ENCODE measurements at regions not wholly inside any gene's neighbourhood (a gene's known extent, or its start where the extent isn't known, plus 50 kb on each side); places are given as distances from the start of the nearest gene placed in this dataset.

GRCh38 chr2:173806761-173807160, 158.4 kb downstream of the SP3 start:
- H3K4me1 Mint-ChIP-seq (ENCODE audit: unreplicated experiment) = peaks cover 3% of the 10 kb centered on the region
- H3K36me3 Mint-ChIP-seq (ENCODE audit: low read depth, unreplicated experiment) = no peaks in the 10 kb centered on the region
- peaks cover 1% of the 10 kb centered on the region for H3K27me3 Mint-ChIP-seq (ENCODE audit: unreplicated experiment)
- no peak overlapping the region for H3K27ac Mint-ChIP-seq (ENCODE audit: unreplicated experiment)
- no peak for DNase-seq (ENCODE audit: low spot score)
- TF ChIP-seq, protein P1, sequence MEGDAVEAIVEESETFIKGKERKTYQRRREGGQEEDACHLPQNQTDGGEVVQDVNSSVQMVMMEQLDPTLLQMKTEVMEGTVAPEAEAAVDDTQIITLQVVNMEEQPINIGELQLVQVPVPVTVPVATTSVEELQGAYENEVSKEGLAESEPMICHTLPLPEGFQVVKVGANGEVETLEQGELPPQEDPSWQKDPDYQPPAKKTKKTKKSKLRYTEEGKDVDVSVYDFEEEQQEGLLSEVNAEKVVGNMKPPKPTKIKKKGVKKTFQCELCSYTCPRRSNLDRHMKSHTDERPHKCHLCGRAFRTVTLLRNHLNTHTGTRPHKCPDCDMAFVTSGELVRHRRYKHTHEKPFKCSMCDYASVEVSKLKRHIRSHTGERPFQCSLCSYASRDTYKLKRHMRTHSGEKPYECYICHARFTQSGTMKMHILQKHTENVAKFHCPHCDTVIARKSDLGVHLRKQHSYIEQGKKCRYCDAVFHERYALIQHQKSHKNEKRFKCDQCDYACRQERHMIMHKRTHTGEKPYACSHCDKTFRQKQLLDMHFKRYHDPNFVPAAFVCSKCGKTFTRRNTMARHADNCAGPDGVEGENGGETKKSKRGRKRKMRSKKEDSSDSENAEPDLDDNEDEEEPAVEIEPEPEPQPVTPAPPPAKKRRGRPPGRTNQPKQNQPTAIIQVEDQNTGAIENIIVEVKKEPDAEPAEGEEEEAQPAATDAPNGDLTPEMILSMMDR (IDR thresholded peaks at IDR 0.05; ENCODE audit: unreplicated experiment) = no peak
- H3K9me3 Mint-ChIP-seq (ENCODE audit: unreplicated experiment) = no peaks in the 10 kb centered on the region
- no peak overlapping the region for H3K4me3 Mint-ChIP-seq (ENCODE audit: unreplicated experiment)

DNA sequence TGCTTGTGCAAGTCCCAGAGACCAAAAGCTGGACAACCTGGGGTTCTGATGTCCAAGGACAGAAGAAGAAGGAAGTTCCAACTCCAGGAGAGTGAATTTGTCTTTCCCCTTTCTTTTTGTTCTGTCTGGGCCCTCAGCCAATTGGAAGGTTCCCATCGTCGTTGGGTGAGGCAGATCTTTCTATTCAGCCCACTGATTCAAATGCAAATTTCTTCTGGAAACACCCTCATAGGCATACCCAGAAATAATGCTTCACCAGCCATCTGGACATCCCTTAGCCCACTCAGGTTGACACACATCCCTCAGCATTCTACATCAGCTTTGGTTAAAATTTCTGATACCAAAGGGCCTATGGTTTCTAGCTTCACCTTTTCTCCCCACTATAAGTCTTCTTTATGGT, 156.5 kb downstream of the SP3 start:
- no peaks in the 10 kb centered on the region for H3K9me3 Mint-ChIP-seq (ENCODE audit: unreplicated experiment)
- no peak overlapping the region for H3K27ac Mint-ChIP-seq (ENCODE audit: unreplicated experiment)
- no peak overlapping the region for H3K4me3 Mint-ChIP-seq (ENCODE audit: unreplicated experiment)
- H3K4me1 Mint-ChIP-seq (ENCODE audit: unreplicated experiment) = no peaks in the 10 kb centered on the region
- TF ChIP-seq, protein P1 (IDR thresholded peaks at IDR 0.05; ENCODE audit: unreplicated experiment) = no peak
- DNase-seq (ENCODE audit: low spot score) = no peak
- H3K36me3 Mint-ChIP-seq (ENCODE audit: low read depth, unreplicated experiment) = no peaks in the 10 kb centered on the region
- peaks cover 1% of the 10 kb centered on the region for H3K27me3 Mint-ChIP-seq (ENCODE audit: unreplicated experiment)

DNA sequence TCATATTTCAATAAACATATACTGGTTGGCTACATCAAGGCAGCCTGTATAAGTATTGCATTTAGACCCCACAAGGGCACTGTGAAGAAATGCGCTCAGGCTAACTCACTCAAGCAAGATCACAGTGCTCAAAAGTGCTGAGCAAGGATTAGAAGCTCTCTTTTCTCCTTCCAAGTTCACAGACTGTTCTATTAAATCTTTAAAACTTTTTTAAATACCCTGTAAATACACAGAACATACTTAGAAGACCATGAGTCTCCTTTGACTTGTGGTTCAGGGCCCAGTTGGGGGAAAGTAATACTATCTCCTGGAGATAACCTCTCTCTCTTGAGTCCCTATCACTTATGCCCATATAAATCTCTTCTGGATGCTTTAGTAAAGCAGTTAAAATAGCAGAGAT, 152.9 kb downstream of the SP3 start:
- TF ChIP-seq, protein P1 (IDR thresholded peaks at IDR 0.05; ENCODE audit: unreplicated experiment) = no peak
- H3K4me3 Mint-ChIP-seq (ENCODE audit: unreplicated experiment) = no peak overlapping the region

DNA sequence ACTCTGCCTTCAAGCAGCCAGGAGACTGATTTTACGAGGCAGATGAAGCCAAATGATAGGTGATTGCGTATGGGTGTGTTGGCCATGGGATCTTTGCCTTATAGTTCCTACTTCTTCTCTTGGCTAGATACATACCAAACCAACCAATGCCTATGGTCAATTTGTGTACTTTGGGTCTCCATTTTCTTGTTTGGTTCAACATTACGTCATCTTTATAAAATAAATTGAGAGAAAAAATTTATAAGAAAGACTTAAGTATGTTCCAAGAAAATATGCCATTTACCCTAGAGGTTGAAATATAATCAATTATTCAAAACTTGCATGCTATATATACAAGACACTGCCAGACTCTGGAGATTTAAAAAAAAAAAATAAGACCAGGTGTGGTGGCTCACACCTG, 150.9 kb downstream of the SP3 start:
- no peak overlapping the region for H3K4me3 Mint-ChIP-seq (ENCODE audit: unreplicated experiment)
- no peaks in the 10 kb centered on the region for H3K36me3 Mint-ChIP-seq (ENCODE audit: low read depth, unreplicated experiment)
- H3K9me3 Mint-ChIP-seq (ENCODE audit: unreplicated experiment) = no peaks in the 10 kb centered on the region
- TF ChIP-seq, protein P1 (IDR thresholded peaks at IDR 0.05; ENCODE audit: unreplicated experiment) = no peak
- H3K27ac Mint-ChIP-seq (ENCODE audit: unreplicated experiment) = no peak overlapping the region
- no peak for DNase-seq (ENCODE audit: low spot score)
- no peaks in the 10 kb centered on the region for H3K27me3 Mint-ChIP-seq (ENCODE audit: unreplicated experiment)
- H3K4me1 Mint-ChIP-seq (ENCODE audit: unreplicated experiment) = no peaks in the 10 kb centered on the region

More for the DNA sequence above, 152.9 kb downstream of the SP3 start:
- DNase-seq (ENCODE audit: low spot score) = no peak
- Mint-ChIP-seq H3K4me1 (ENCODE audit: unreplicated experiment) (no peaks in the 10 kb centered on the region), H3K36me3 (ENCODE audit: low read depth, unreplicated experiment) (no peaks in the 10 kb centered on the region), H3K27me3 (ENCODE audit: unreplicated experiment) (peaks cover 1% of the 10 kb centered on the region), H3K9me3 (ENCODE audit: unreplicated experiment) (no peaks in the 10 kb centered on the region), H3K27ac (ENCODE audit: unreplicated experiment) (no peak overlapping the region)

- TF ChIP-seq, protein P1 (IDR thresholded peaks at IDR 0.05; ENCODE audit: unreplicated experiment) = no peak
- Mint-ChIP-seq H3K27ac (ENCODE audit: unreplicated experiment) (no peak overlapping the region), H3K4me3 (ENCODE audit: unreplicated experiment) (no peak overlapping the region), H3K27me3 (ENCODE audit: unreplicated experiment) (no peaks in the 10 kb centered on the region), H3K36me3 (ENCODE audit: low read depth, unreplicated experiment) (no peaks in the 10 kb centered on the region), H3K4me1 (ENCODE audit: unreplicated experiment) (no peaks in the 10 kb centered on the region), H3K9me3 (ENCODE audit: unreplicated experiment) (no peaks in the 10 kb centered on the region)
- no peak for DNase-seq (ENCODE audit: low spot score)
Measured at GRCh38 chr2:173815772-173816171, 149.4 kb downstream of the SP3 start.

Measured in endothelial cell (in vitro differentiated cells).